GM12878 (cell line): ENCODE measurements at regions not wholly inside any gene's neighbourhood (a gene's known extent, or its start where the extent isn't known, plus 50 kb on each side); places are given as distances from the start of the nearest gene placed in this dataset.

Experiments
- CBFB ChIP-seq: IDR thresholded peaks from 2 replicates; pipeline ENCODE4 v1.6.1; 2016; ENCODE audit warnings: antibody characterized with exemption, low read depth
- ESRRA ChIP-seq: IDR thresholded peaks from 2 replicates; pipeline ENCODE4 v1.6.1; 2012; ENCODE audit warnings: mild to moderate bottlenecking, low read length, improper control_type of control experiment
- EZH2 ChIP-seq: IDR thresholded peaks from 2 replicates; pipeline ENCODE4 v1.6.1; 2012; ENCODE audit warnings: low read depth, mild to moderate bottlenecking, control low read depth, inconsistent platforms, low read length, borderline replicate concordance; ENCODE audit not compliant: control insufficient read depth
- FOS ChIP-seq: IDR thresholded peaks from 3 replicates; pipeline ENCODE4 v1.6.1; 2011; ENCODE audit warnings: borderline replicate concordance; ENCODE audit not compliant: insufficient read length; ENCODE audit errors: extremely low read depth
- MTA3 ChIP-seq: IDR thresholded peaks from 2 replicates; pipeline ENCODE4 v1.6.1; 2012; ENCODE audit warnings: low read length, inconsistent platforms, borderline replicate concordance
- POLR2A ChIP-seq: IDR thresholded peaks from 2 replicates; pipeline ENCODE4 v1.6.1; 2011; ENCODE audit warnings: low read depth, mild to moderate bottlenecking, low read length
- POLR2AphosphoS2 ChIP-seq: IDR thresholded peaks from 2 replicates; pipeline ENCODE4 v1.6.1; 2011; ENCODE audit warnings: low read depth, mild to moderate bottlenecking, low read length, improper control_type of control experiment, moderate library complexity
- POLR2AphosphoS5 ChIP-seq: IDR thresholded peaks from 2 replicates; pipeline ENCODE4 v1.6.1; 2011; ENCODE audit warnings: mild to moderate bottlenecking, low read length, inconsistent platforms
- SMC3 ChIP-seq: IDR thresholded peaks from 2 replicates; pipeline ENCODE4 v1.6.1; 2011; ENCODE audit warnings: low read length, improper control_type of control experiment, borderline replicate concordance
- TCF12 ChIP-seq: IDR thresholded peaks from 2 replicates; pipeline ENCODE4 v1.6.1; 2011; ENCODE audit warnings: low read depth, mild to moderate bottlenecking, low read length
- ZZZ3 ChIP-seq: IDR thresholded peaks from 2 replicates; pipeline ENCODE4 v1.6.1; 2011; ENCODE audit warnings: low read depth; ENCODE audit not compliant: control insufficient read depth, insufficient read length
- TF ChIP-seq, protein P1 (sequence below): IDR thresholded peaks from 2 replicates; pipeline ENCODE4 v1.6.1; 2011; ENCODE audit warnings: mild to moderate bottlenecking, low read depth, low read length, moderate library complexity; ENCODE audit not compliant: insufficient replicate concordance
- TF ChIP-seq, protein P2 (sequence below): IDR thresholded peaks from 2 replicates; pipeline ENCODE4 v1.6.1; 2012; ENCODE audit warnings: low read depth, low read length, improper control_type of control experiment
- TF ChIP-seq, protein P3 (sequence below): IDR thresholded peaks from 2 replicates; pipeline ENCODE4 v1.6.1; 2012; ENCODE audit warnings: low read length, inconsistent platforms

DNA sequence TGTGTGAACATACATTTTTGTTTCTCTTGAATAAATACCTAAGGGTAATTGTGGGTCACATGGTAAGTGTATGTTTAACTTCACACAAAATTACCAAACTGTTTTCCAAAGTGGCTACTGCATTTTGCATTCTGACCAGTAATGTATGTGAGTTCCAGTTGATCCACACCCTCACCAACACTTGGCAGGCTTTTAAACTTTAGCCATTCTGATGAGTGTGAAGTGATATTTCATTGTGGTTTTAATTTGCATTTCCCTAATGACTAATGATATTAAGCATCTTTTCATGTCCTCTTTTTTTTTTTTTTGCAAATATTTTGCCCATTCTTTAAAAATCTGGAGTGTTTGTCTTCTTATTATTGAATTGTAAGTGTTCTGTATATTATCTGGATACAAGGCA lies 53.5 kb upstream of the MAST4 start:
- TF ChIP-seq POLR2A (no peak), ZZZ3 (no peak), FOS (no peak), ESRRA (no peak), TCF12 (no peak), MTA3 (no peak), POLR2AphosphoS5 (no peak), EZH2 (no peak), SMC3 (no peak), POLR2AphosphoS2 (no peak), CBFB (no peak)
- TF ChIP-seq, protein P1, sequence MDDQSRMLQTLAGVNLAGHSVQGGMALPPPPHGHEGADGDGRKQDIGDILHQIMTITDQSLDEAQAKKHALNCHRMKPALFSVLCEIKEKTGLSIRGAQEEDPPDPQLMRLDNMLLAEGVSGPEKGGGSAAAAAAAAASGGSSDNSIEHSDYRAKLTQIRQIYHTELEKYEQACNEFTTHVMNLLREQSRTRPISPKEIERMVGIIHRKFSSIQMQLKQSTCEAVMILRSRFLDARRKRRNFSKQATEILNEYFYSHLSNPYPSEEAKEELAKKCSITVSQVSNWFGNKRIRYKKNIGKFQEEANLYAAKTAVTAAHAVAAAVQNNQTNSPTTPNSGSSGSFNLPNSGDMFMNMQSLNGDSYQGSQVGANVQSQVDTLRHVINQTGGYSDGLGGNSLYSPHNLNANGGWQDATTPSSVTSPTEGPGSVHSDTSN, result no peak
- TF ChIP-seq, protein P2, sequence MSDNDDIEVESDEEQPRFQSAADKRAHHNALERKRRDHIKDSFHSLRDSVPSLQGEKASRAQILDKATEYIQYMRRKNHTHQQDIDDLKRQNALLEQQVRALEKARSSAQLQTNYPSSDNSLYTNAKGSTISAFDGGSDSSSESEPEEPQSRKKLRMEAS, result no peak
- TF ChIP-seq, protein P3, sequence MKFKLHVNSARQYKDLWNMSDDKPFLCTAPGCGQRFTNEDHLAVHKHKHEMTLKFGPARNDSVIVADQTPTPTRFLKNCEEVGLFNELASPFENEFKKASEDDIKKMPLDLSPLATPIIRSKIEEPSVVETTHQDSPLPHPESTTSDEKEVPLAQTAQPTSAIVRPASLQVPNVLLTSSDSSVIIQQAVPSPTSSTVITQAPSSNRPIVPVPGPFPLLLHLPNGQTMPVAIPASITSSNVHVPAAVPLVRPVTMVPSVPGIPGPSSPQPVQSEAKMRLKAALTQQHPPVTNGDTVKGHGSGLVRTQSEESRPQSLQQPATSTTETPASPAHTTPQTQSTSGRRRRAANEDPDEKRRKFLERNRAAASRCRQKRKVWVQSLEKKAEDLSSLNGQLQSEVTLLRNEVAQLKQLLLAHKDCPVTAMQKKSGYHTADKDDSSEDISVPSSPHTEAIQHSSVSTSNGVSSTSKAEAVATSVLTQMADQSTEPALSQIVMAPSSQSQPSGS, result no peak
